B cell (primary cell): ENCODE measurements at regions not wholly inside any gene's neighbourhood (a gene's known extent, or its start where the extent isn't known, plus 50 kb on each side); places are given as distances from the start of the nearest gene placed in this dataset.

Experiments
- EZH2 ChIP-seq: IDR thresholded peaks from 2 replicates; pipeline ENCODE4 v1.6.1; 2012; ENCODE audit warnings: borderline replicate concordance, low read depth, mild to moderate bottlenecking, moderate library complexity, low read length; ENCODE audit not compliant: insufficient read depth, poor library complexity, severe bottlenecking
- TF ChIP-seq, protein P1 (sequence below): fragments of 200-600 bp; IDR thresholded peaks from one replicate; pipeline ENCODE4 v1.8.0; 2022; ENCODE audit warnings: antibody characterized with exemption, mild to moderate bottlenecking

DNA sequence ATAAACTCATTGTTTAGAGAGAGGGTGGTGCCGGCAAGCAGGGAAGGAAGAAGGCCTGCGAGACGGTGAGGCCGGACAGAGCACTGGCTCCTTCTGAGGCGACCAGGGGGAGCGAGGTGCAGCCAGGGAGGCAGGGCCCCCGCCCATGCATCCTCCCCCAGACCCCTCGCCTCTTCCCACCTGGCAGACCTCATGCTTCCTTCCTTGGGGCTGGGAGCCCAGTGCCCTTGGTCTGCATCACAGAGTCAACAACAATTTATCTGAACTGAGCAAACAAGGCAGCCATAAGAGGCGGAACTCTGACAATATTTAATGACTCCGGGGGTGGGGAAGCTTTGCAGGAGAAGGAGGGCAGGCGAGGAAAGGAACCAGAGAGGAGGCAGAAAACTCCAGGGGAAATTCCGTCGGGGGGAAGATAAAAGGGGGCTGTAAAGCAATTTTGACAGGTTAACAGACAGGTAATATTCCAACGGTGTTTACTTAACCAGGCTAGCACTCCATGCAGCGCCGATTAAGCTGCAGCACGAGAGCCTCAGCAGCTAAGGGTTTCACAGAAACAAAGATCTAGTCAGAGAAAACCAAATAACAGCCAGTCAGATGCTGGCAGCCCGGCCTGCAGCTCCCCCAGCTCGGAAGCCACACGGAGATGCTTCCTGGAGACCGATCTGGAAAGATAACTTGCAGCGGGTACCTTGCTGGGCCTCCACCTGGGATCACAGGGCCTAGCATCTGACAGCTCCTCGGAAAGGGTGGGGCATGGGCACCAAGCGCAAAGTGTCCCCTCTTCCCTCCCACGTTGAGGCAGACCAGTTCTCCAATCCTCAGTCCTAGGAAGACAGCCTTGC is 398.2 kb downstream of the SOX9 start:
- TF ChIP-seq, protein P1, sequence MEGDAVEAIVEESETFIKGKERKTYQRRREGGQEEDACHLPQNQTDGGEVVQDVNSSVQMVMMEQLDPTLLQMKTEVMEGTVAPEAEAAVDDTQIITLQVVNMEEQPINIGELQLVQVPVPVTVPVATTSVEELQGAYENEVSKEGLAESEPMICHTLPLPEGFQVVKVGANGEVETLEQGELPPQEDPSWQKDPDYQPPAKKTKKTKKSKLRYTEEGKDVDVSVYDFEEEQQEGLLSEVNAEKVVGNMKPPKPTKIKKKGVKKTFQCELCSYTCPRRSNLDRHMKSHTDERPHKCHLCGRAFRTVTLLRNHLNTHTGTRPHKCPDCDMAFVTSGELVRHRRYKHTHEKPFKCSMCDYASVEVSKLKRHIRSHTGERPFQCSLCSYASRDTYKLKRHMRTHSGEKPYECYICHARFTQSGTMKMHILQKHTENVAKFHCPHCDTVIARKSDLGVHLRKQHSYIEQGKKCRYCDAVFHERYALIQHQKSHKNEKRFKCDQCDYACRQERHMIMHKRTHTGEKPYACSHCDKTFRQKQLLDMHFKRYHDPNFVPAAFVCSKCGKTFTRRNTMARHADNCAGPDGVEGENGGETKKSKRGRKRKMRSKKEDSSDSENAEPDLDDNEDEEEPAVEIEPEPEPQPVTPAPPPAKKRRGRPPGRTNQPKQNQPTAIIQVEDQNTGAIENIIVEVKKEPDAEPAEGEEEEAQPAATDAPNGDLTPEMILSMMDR = no peak
- no peak for TF ChIP-seq EZH2
